ENCODE measurements at regions not wholly inside any gene's neighbourhood (a gene's known extent, or its start where the extent isn't known, plus 50 kb on each side); places are given as distances from the start of the nearest gene placed in this dataset.
"Not testable (repeated sequence)": the region's sequence is repeated elsewhere in the genome, so short reads cannot be mapped to it uniquely, and the experiment has no call there.

GRCh38 chrX:101823236-101823635 lies 108.6 kb downstream of the ZMAT1 start:
- TF ChIP-seq CTCF (IDR thresholded peaks at IDR 0.05; ENCODE audit: low read depth, low read length) = no peak

GRCh38 chrX:101817739-101818138 lies 114.1 kb downstream of the ZMAT1 start:
- not testable (repeated sequence) for H3K4me3 ChIP-seq (ENCODE audit: low read depth, low read length)

More at GRCh38 chrX:101823236-101823635, 108.6 kb downstream of the ZMAT1 start:
- H3K4me3 ChIP-seq (ENCODE audit: low read depth, low read length) = no peak overlapping the region

- H3K4me3 ChIP-seq (ENCODE audit: low read depth, low read length) = no peak overlapping the region
- no peak for TF ChIP-seq CTCF (IDR thresholded peaks at IDR 0.05; ENCODE audit: low read depth, low read length)
These were observed 118.6 kb downstream of the ZMAT1 start for GRCh38 chrX:101813200-101813599.

- no peak overlapping the region for H3K4me3 ChIP-seq (ENCODE audit: low read depth, low read length)
- no peak; the same call in 1 of the 2 replicates for TF ChIP-seq CTCF (IDR thresholded peaks at IDR 0.05; ENCODE audit: low read depth, low read length)
These were observed 128.4 kb downstream of the ZMAT1 start for GRCh38 chrX:101803451-101803850.

GRCh38 chrX:101799387-101799786 lies 132.4 kb downstream of the ZMAT1 start:
- H3K4me3 ChIP-seq (ENCODE audit: low read depth, low read length) = no peak overlapping the region
- peak; percentile 47 for TF ChIP-seq CTCF (IDR thresholded peaks at IDR 0.05; ENCODE audit: low read depth, low read length)

GRCh38 chrX:101787934-101788333 lies 128.3 kb upstream of the ARMCX2 start:
- H3K4me3 ChIP-seq (ENCODE audit: low read depth, low read length) = no peak overlapping the region
- TF ChIP-seq CTCF (IDR thresholded peaks at IDR 0.05; ENCODE audit: low read depth, low read length) = no peak

GRCh38 chrX:101785142-101785541 lies 125.5 kb upstream of the ARMCX2 start:
- no peak for TF ChIP-seq CTCF (IDR thresholded peaks at IDR 0.05; ENCODE audit: low read depth, low read length)
- H3K4me3 ChIP-seq (ENCODE audit: low read depth, low read length) = no peak overlapping the region

- not testable (repeated sequence) for H3K4me3 ChIP-seq (ENCODE audit: low read depth, low read length)
These were observed 120.8 kb upstream of the ARMCX2 start for GRCh38 chrX:101780421-101780820.

Data from WI38 (cell line).